Fibroblast of skin of left quadriceps (primary cell): ENCODE measurements at regions not wholly inside any gene's neighbourhood (a gene's known extent, or its start where the extent isn't known, plus 50 kb on each side); places are given as distances from the start of the nearest gene placed in this dataset.

Experiments
- DNase-seq, 2 experiments: peaks; one replicate each; pipeline ENCODE4 v3.0.0-alpha.2; 2013; ENCODE audit warnings: low read depth in 2 of 2

GRCh38 chr1:78797108-78797781 lies 147.6 kb downstream of the IFI44 start:
- no peak for DNase-seq

- DNase-seq: no peak
These were observed 150.3 kb downstream of the IFI44 start for GRCh38 chr1:78799926-78800325.

- no peak for DNase-seq
These were observed 164.5 kb downstream of the IFI44 start for GRCh38 chr1:78814176-78814575.

DNA sequence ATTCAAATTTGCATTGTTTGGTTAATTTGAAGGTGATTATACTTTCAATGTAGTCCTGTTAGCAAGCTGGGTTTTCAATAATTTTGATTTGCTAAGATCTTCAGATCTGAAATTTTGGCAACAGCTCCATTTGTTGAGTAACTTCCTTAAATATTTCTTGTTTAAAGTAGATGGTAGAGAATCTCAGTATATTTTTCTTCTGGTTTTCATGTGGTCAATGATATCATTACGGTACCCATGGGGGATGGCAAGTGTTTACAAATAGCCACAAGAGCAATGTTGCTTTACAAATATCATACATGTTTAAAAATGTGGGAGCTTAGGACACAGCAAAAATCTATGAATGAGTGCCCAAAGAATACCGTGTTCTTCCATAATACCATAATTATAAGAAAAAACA lies 175.9 kb downstream of the IFI44 start:
- DNase-seq: no peak

DNA sequence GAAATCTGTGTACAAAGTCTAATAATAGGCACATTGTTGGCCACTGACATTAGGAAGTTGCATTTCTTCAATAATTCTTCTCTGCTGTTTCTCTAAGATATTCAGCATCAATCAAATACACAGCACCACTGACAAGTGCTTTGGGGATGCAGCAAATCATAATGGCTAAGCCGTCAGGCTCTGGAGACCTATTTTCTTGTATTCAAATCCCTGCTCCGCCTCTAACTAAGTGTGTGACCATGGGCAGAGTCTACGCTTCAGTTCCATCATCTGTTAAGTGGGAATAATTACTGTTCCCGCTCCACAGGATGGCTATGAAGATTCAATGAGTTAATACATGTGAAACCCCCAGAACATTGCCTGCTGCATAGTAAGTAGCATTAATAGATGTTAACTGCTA lies 176.9 kb downstream of the ADGRL4 start:
- no peak for DNase-seq

DNA sequence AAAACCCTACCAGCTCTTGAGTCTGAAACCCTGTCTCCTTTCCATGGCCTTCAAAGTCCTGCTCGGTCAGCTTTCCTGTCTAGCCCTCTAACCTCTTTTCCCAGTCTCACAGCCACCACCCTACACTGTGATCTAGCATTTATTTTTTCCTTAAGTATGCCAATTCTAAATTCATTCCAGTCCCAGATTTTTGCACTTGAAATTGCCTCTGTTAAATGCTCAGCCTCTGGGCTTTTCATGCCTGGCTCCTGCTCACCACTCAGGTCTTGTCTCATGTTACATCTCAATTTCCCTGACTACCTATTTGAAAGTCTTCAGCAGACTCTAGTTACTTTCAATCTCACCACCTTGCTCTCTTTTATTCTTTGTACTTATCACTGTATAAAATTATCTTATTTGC lies 176.2 kb downstream of the ADGRL4 start:
- DNase-seq: no peak

DNA sequence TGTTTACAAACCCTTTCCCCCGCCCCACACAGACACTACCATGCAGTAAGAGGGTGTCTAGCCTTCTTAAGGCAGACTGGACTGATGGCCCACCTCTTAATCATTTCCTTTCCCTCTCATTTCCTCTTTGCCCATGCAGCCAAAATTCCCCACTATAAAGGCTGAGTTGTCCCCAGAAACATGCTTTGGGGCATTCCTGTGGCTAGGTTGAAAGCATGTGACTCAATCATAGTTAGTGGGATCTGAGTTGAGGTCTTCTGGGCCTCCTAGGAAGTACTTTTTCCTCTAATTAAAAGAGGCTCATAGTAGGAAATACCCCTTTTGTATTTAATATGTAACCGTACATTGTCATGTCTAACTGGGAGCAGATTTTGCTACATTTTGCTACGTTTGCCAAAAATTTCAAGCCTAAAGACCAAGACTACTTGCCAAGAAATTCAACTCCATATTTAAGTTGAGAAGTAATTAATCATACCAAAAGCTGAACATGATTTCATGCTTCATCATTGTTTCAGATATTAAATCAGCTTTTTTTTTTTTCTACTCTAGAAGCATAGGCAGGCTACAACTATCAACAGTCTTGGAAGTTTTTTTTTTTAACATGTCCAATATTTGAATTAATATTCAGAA lies 174.7 kb downstream of the ADGRL4 start:
- DNase-seq: peak; percentile 96

- peak; percentile 66 to 67 for DNase-seq
These were observed 173.0 kb downstream of the ADGRL4 start for GRCh38 chr1:78833491-78833890.

- DNase-seq: no peak
These were observed 172.3 kb downstream of the ADGRL4 start for GRCh38 chr1:78834201-78834741.

DNA sequence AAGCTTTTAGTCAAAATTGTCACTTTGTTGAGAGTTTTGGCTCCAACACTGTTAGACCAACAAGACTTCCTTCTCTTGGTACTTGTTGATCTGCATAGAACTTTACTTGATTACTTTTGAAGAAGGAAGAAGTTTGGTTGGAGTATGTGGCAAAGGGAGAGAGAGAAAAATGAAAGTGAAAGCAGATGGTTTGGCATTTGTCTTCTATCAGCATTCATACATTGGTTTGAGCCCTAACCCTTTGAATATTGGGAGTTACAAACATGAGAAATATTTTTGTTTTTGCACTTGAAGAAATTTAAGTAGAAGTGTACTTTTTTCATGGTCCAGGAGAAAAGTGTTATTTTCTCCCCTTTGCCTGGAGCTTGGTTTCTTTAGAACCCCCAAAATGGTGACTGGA lies 169.8 kb downstream of the ADGRL4 start:
- no peak for DNase-seq

GRCh38 chr1:78839704-78840277 lies 166.7 kb downstream of the ADGRL4 start:
- DNase-seq: no peak
